ENCODE measurements at regions not wholly inside any gene's neighbourhood (a gene's known extent, or its start where the extent isn't known, plus 50 kb on each side); places are given as distances from the start of the nearest gene placed in this dataset.

- TF ChIP-seq CTCF (conservative IDR thresholded peaks at IDR 0.05) (no peak), ZFX (IDR thresholded peaks at IDR 0.05) (no peak)
These were observed 164.9 kb upstream of the EPHA7 start for GRCh38 chr6:93584300-93584699.
